SK-N-SH treated with all-trans-retinoic acid at 6 μM for 48 hours (cell line): ENCODE measurements at regions not wholly inside any gene's neighbourhood (a gene's known extent, or its start where the extent isn't known, plus 50 kb on each side); places are given as distances from the start of the nearest gene placed in this dataset.
"Not testable (repeated sequence)": the region's sequence is repeated elsewhere in the genome, so short reads cannot be mapped to it uniquely, and the experiment has no call there.

Source experiments
- ARNTL ChIP-seq: fragments of 450-650 bp; formaldehyde crosslinking; IDR thresholded peaks from 2 replicates; pipeline ENCODE4 v1.5.0; 2020; ENCODE audit warnings: low read depth, mild to moderate bottlenecking, moderate library complexity, borderline replicate concordance
- CSDC2 ChIP-seq: fragments of 250-450 bp; sonication (Bioruptor Pico); IDR thresholded peaks from 2 replicates; pipeline ENCODE4 v1.5.0; 2020; ENCODE audit warnings: mild to moderate bottlenecking, moderate library complexity
- ESRRG ChIP-seq: fragments of 250-450 bp; sonication (Bioruptor Pico); IDR thresholded peaks from 2 replicates; pipeline ENCODE4 v1.6.1; 2021; ENCODE audit warnings: mild to moderate bottlenecking
- GLIS3 ChIP-seq: fragments of 250-450 bp; sonication (Bioruptor Pico); IDR thresholded peaks from 2 replicates; pipeline ENCODE4 v1.5.0; 2020; ENCODE audit warnings: mild to moderate bottlenecking, moderate library complexity
- OSR1 ChIP-seq: fragments of 250-450 bp; sonication (Bioruptor Pico); IDR thresholded peaks from 2 replicates; pipeline ENCODE4 v1.8.0; 2022; ENCODE audit warnings: moderate library complexity, mild to moderate bottlenecking, inconsistent platforms
- SNAI2 ChIP-seq: fragments of 250-450 bp; sonication (Bioruptor Pico); IDR thresholded peaks from 2 replicates; pipeline ENCODE4 v1.5.0; 2020; ENCODE audit warnings: mild to moderate bottlenecking, moderate library complexity
- TOX ChIP-seq: fragments of 250-450 bp; sonication (Bioruptor Pico); IDR thresholded peaks from 2 replicates; pipeline ENCODE4 v1.8.0; 2021; ENCODE audit warnings: mild to moderate bottlenecking, moderate library complexity, borderline replicate concordance
- ZC3H10 ChIP-seq: fragments of 250-450 bp; sonication (Bioruptor Pico); IDR thresholded peaks from 2 replicates; pipeline ENCODE4 v1.5.1; 2021; ENCODE audit warnings: mild to moderate bottlenecking, moderate library complexity
- ZFP3 ChIP-seq: fragments of 250-450 bp; sonication (Bioruptor Pico); IDR thresholded peaks from 2 replicates; pipeline ENCODE4 v1.5.0; 2020; ENCODE audit warnings: mild to moderate bottlenecking, moderate library complexity
- TF ChIP-seq, protein P1 (sequence below): fragments of 250-450 bp; sonication (Bioruptor Pico); IDR thresholded peaks from 2 replicates; pipeline ENCODE4 v1.8.0; 2020; ENCODE audit warnings: mild to moderate bottlenecking, moderate library complexity, borderline replicate concordance
- TF ChIP-seq, protein P2 (sequence below): fragments of 250-450 bp; sonication (Bioruptor Pico); IDR thresholded peaks from 2 replicates; pipeline ENCODE4 v1.5.1; 2021; ENCODE audit warnings: mild to moderate bottlenecking, moderate library complexity

DNA sequence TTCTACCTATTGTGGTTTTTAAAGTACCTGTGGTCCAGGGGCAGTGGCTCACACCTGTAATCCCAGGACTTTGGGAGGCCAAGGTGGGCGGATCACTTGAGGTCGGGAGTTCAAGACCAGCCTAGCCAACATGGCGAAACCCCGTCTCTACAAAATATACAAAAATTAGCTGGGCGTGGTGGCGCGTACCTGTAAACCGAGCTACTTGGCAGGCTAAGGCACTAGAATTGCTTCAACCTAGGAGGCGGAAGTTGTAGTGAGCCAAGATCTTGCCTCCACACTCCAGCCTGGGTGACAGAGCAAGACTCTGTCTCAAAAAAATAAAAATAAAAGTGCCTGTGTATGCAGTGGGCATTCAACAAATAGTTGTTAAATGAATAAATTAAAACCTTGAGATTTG lies 67.0 kb upstream of the GOLGA8O start:
- TF ChIP-seq ARNTL (CRISPR knock-in tag); ZFP3 (CRISPR knock-in tag); SNAI2; TOX; GLIS3 (CRISPR knock-in tag); ZC3H10 (CRISPR knock-in tag); CSDC2 (CRISPR knock-in tag); ESRRG (CRISPR knock-in tag); OSR1 (CRISPR knock-in tag): not testable (repeated sequence)
- TF ChIP-seq, protein P1, sequence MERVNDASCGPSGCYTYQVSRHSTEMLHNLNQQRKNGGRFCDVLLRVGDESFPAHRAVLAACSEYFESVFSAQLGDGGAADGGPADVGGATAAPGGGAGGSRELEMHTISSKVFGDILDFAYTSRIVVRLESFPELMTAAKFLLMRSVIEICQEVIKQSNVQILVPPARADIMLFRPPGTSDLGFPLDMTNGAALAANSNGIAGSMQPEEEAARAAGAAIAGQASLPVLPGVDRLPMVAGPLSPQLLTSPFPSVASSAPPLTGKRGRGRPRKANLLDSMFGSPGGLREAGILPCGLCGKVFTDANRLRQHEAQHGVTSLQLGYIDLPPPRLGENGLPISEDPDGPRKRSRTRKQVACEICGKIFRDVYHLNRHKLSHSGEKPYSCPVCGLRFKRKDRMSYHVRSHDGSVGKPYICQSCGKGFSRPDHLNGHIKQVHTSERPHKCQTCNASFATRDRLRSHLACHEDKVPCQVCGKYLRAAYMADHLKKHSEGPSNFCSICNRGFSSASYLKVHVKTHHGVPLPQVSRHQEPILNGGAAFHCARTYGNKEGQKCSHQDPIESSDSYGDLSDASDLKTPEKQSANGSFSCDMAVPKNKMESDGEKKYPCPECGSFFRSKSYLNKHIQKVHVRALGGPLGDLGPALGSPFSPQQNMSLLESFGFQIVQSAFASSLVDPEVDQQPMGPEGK (CRISPR knock-in tag): not testable (repeated sequence)
- TF ChIP-seq, protein P2, sequence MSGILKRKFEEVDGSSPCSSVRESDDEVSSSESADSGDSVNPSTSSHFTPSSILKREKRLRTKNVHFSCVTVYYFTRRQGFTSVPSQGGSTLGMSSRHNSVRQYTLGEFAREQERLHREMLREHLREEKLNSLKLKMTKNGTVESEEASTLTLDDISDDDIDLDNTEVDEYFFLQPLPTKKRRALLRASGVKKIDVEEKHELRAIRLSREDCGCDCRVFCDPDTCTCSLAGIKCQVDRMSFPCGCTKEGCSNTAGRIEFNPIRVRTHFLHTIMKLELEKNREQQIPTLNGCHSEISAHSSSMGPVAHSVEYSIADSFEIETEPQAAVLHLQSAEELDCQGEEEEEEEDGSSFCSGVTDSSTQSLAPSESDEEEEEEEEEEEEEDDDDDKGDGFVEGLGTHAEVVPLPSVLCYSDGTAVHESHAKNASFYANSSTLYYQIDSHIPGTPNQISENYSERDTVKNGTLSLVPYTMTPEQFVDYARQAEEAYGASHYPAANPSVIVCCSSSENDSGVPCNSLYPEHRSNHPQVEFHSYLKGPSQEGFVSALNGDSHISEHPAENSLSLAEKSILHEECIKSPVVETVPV (CRISPR knock-in tag): not testable (repeated sequence)
